ENCODE measurements at regions not wholly inside any gene's neighbourhood (a gene's known extent, or its start where the extent isn't known, plus 50 kb on each side); places are given as distances from the start of the nearest gene placed in this dataset.

DNA sequence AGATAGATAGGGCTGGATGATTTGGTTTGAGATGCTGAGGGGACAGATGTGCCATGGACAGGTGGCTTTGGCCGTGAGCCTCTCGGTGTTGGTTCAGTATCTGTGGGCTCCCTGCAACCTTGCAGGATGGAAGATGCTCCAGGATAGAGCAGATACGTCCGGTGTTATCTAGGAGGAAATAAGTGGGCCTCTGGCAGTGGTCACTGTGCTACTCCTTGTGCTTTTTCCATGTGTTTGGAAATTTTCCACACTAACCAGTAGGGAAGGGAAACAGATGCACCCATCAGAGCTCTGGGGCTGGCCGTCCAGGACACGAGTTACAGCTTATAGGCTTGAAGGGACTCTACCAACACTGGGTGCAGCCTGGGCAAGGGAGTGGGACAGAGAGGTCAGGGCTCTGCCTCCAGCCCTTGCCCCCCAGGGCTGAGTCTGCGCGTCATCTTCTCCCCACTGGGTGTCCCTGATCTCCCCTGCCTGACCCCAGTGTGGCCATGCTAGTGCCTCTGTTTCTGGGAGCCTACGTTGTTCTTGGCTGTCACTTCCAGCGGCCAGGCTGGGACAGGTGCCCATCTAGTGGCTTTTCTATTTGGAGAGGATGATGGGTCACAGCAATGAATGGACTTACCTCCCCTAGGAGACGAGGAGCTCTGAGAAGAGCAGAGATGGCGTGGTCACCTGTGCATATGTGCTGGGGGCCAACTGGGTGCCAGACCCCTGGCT is 166.9 kb downstream of the SEC14L1 start:
- no peak for TF ChIP-seq POLR2A (IDR thresholded peaks at IDR 0.05; ENCODE audit: low read depth, low read length)
- no peak for TF ChIP-seq TAF1 (IDR thresholded peaks at IDR 0.05; ENCODE audit: low read depth, low read length)
- TF ChIP-seq SPI1 (IDR thresholded peaks at IDR 0.05; ENCODE audit: low read depth, low read length) = no peak
- TF ChIP-seq POLR2AphosphoS5 (IDR thresholded peaks at IDR 0.05; ENCODE audit: low read depth, low read length) = no peak
- TF ChIP-seq POU2F2 (IDR thresholded peaks at IDR 0.05; ENCODE audit: low read depth, low read length) = no peak
